EH (cell line): ENCODE measurements at regions not wholly inside any gene's neighbourhood (a gene's known extent, or its start where the extent isn't known, plus 50 kb on each side); places are given as distances from the start of the nearest gene placed in this dataset.
A peak's percentile ranks its signal among the peaks of the same experiment; 100 is the strongest.

Experiments
- DNase-seq: peaks from one replicate; pipeline ENCODE4 v3.0.0-alpha.2; 2015; ENCODE audit warnings: low read depth

- no peak for DNase-seq
Measured at GRCh38 chr2:151197184-151198108, 64.2 kb downstream of the RBM43 start.

- no peak for DNase-seq
Measured at GRCh38 chr2:151193576-151193975, 68.1 kb downstream of the RBM43 start.

- no peak for DNase-seq
Measured at GRCh38 chr2:151192681-151193080, 69.0 kb downstream of the RBM43 start.

GRCh38 chr2:151191001-151191400 is 70.7 kb downstream of the RBM43 start:
- peak; percentile 20 for DNase-seq

- DNase-seq, result no peak
Measured at GRCh38 chr2:151189125-151189524, 72.5 kb downstream of the RBM43 start.

- DNase-seq, result no peak
Measured at GRCh38 chr2:151186011-151186410, 75.7 kb downstream of the RBM43 start.

GRCh38 chr2:151182899-151183809 is 78.5 kb downstream of the RBM43 start:
- no peak for DNase-seq

GRCh38 chr2:151182396-151182795 is 79.3 kb downstream of the RBM43 start:
- no peak for DNase-seq

- no peak for DNase-seq
Measured at GRCh38 chr2:151181524-151181923, 80.1 kb downstream of the RBM43 start.

GRCh38 chr2:151180123-151180522 is 81.5 kb downstream of the RBM43 start:
- DNase-seq, result no peak

GRCh38 chr2:151178207-151178606 is 83.5 kb downstream of the RBM43 start:
- DNase-seq, result no peak

GRCh38 chr2:151177756-151178155 is 83.9 kb downstream of the RBM43 start:
- no peak for DNase-seq

GRCh38 chr2:151176661-151177060 is 85.0 kb downstream of the RBM43 start:
- no peak for DNase-seq

- DNase-seq, result no peak
Measured at GRCh38 chr2:151175864-151176263, 85.8 kb downstream of the RBM43 start.

GRCh38 chr2:151174127-151174526 is 87.5 kb downstream of the RBM43 start:
- DNase-seq, result no peak

GRCh38 chr2:151171186-151171585 is 90.5 kb downstream of the RBM43 start:
- DNase-seq, result no peak

- no peak for DNase-seq
Measured at GRCh38 chr2:151166410-151166809, 95.3 kb downstream of the RBM43 start.

- DNase-seq, result no peak
Measured at GRCh38 chr2:151165105-151165684, 96.5 kb downstream of the RBM43 start.

GRCh38 chr2:151161821-151162551 is 99.7 kb downstream of the RBM43 start:
- peak; percentile 44 for DNase-seq

GRCh38 chr2:151159109-151159662 is 102.5 kb downstream of the RBM43 start:
- DNase-seq, result no peak

GRCh38 chr2:151157000-151157735 is 104.5 kb downstream of the RBM43 start:
- no peak for DNase-seq
